ENCODE measurements at regions not wholly inside any gene's neighbourhood (a gene's known extent, or its start where the extent isn't known, plus 50 kb on each side); places are given as distances from the start of the nearest gene placed in this dataset.

DNA sequence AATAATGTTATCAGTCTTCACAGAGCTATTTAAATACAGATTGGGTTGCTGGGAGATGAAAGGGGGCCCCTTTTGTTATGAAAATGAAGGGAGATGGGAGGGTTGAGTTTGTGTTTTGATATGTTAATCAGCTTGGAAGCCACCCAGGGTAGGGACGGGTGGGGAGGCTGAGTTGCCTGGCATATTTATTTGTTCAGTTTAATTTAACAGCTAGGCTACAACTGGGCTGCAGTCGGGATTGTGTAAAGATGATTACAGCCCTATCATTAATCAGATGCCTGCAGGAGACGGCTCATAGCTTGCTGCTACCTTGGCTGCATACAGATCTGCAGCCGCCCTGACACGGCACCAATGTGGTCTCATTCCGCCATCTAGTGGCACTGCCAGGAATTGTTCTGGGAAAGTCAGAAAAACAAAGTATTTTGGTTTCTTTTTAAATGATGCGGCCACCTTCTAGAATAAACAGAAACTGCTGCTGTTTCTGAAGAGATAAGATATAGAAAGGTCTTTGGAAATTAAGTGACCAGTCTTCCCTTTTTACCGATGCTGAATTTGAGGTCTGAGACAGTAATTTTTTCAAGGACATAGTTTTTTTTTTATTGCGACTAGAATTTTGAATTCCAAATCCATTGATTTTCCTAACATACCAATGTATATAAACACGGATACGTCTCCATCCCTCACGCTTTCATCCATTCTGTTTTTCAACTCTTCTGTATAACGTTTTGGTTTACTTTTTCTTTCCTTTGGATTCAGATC is 458.0 kb upstream of the ASIC2 start:
- in situ Hi-C loops (cut with MboI; ENCODE audit: low sequenced_read_pairs), result no loop called here

DNA sequence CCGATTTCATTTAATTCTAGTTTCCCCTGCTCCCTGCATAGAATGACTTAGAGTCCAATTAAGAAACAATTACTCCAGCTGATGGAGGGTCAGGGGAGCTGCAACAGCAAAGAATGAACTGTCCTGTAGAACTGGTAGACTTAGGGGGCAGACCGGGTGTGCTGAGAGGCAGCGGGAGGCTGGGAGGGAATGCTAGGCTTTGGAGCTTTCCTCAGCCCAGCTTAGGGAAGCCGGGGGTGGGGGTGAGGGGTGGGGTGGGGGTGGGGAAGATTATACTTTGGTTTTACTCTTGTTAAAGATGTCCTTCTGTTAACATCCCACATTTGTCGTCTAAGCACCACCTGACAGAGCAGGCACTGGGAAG is 458.6 kb upstream of the ASIC2 start:
- in situ Hi-C loops (cut with MboI; ENCODE audit: low sequenced_read_pairs), result no loop called here

DNA sequence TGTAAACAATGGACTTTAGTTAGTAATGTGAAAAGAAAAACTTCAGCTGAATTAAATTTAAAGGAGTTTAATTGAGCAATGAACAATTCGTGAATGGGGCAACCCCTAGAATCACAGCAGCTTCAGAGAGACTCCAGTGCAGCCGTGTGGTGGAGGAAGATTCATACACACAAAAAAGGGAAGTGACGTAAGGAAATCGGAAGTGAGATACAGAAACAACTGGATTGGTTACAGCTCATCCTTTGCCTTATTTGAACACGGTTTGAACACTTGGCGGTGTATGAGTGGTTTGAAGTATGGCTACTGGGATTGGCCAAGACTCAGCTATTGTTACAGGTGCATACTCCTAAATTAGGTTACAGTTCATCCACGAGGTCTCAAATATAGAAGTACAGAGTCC is 460.4 kb upstream of the ASIC2 start:
- in situ Hi-C loops (cut with MboI; ENCODE audit: low sequenced_read_pairs), result no loop called here

DNA sequence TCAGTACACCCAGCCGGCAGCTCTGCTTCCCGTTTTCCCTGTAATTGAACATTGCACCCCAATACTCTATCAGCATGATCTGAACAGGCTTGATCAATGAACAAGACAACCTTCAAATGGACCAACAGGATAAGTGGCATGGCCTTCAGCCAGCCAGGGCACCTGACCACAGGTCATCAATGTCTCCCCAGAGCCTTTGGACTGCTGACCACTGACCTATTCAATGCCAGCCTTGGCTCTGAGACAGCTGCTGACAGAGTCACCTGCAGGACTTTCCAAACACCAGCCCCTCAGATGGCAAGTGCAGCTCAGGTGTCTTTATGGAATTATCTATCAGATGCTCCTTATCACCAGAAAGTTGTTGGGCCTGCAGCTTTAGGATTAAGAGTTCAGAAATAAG is 462.9 kb upstream of the ASIC2 start:
- in situ Hi-C loops (cut with MboI; ENCODE audit: low sequenced_read_pairs), result no loop called here

DNA sequence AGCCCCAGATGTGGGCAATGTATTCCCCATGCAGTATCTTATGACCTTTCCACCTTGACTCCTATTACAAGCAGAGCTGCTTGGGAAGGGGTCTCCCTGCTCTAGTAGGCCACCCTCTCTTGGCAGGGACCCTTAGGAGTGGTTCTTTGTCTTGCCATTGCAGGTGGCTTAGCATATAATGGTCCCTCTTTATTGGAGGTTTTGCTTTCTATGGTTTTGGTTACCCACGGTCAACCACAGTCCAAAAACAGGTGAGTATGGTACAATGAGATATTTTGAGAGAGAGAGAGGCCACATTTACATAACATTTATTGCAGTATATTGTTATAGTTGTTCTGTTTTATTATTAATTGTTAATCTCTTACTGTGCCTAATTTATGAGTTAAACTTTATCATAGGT is 472.8 kb upstream of the ASIC2 start:
- in situ Hi-C loops (cut with MboI; ENCODE audit: low sequenced_read_pairs), result no loop called here

DNA sequence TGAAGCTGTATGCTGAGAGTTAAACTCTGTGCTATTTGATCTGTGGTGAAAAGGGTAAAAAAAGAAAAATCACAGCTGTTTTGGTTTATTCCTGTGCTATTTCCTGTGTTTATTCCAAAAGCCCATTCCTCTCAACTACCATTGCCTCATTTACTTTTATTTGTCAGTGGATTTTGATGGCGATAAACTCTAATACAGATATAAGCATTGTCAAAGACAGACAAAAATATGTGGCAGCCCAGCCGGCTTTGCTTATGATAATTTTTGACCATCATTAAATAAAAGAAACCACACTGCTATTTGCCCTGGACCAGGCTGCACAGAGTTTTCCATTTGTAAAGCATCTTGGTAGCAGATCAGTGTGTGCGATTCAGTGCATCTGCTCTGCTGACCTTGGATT is 473.6 kb upstream of the ASIC2 start:
- in situ Hi-C loops (cut with MboI; ENCODE audit: low sequenced_read_pairs), result no loop called here

DNA sequence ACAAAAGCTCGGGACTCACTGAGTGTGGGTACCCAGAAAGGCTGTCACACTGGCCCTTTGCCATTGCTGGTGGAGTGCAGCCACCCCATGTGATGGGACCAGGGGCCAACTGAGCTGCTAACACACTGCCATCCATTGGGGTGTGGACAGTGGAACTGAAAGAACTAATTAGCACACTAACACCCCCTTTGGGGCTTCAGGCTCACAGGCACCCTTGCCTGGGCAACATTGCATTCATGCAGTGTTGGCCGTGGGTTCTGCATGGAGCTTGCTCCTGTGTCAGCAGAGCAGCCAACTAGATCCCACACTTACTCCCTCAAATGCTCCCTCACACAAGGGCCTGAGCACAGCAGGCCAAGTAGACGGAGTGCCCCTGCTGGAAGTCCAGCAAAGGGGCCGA is 476.0 kb upstream of the ASIC2 start:
- in situ Hi-C loops (cut with MboI; ENCODE audit: low sequenced_read_pairs), result no loop called here

DNA sequence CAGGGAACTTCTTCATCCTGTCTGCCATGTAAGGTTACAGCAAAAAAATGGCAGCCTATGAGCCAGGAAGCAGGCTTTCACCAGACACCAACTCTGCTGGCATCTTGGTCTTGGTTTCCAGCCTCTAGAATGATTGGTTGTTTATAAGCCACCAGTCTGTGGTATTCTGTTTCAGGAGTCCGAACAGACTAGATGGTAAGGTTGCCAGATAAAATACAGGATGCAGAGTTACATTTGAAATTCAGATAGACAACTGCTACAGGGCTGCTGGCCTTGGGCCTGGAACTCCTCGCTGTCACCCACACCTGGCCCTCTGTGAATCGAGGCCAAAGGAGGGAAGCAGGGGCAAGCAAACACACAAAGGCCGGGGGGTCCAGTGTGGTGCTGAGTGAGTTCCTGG is 478.8 kb upstream of the CCL2 start:
- in situ Hi-C loops (cut with MboI; ENCODE audit: low sequenced_read_pairs), result loop anchor here (10.0 kb wide), 1 partner anchor 378 kb away; no protein-coding TSS in a partner anchor

DNA sequence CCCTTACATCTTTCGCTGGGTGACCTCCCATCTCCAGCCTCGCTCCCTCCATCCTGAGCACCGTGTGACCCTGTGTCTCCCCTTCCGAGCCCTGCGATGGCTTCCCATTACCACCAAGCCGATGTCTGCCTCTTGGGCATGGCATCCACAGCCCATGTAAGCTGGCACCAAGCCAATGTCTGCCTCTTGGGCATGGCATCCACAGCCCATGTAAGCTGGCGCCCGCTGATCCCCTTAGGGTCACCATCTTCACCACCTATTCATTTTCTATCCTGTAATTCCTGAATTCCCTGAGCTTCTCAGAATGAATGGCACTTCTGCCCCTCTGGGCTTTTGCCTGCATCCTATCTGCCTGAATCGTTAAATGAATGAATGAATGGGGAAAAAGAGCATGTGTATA is 478.2 kb upstream of the CCL2 start:
- in situ Hi-C loops (cut with MboI; ENCODE audit: low sequenced_read_pairs), result loop anchor here (10.0 kb wide), 1 partner anchor 378 kb away; no protein-coding TSS in a partner anchor

DNA sequence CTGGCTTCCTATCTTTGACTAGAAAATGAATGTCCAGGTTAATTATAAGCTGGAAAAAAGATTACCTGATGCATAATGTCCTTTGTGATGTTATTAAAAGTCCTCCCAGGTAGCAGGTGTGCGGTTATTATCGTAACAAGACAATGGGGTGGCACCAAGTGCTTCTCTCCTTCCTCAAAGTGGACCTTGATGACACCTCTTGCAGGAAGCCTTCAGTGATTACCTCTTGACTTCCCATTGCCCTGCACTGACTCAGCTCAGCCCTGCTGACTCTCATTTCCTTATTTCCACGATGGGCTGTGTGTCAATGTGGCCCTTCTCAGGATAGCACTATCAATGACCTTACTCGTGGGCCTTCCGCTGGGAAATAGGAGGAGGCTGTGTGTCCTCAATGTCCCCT is 477.4 kb upstream of the CCL2 start:
- in situ Hi-C loops (cut with MboI; ENCODE audit: low sequenced_read_pairs), result loop anchor here (10.0 kb wide), 1 partner anchor 377 kb away; no protein-coding TSS in a partner anchor

DNA sequence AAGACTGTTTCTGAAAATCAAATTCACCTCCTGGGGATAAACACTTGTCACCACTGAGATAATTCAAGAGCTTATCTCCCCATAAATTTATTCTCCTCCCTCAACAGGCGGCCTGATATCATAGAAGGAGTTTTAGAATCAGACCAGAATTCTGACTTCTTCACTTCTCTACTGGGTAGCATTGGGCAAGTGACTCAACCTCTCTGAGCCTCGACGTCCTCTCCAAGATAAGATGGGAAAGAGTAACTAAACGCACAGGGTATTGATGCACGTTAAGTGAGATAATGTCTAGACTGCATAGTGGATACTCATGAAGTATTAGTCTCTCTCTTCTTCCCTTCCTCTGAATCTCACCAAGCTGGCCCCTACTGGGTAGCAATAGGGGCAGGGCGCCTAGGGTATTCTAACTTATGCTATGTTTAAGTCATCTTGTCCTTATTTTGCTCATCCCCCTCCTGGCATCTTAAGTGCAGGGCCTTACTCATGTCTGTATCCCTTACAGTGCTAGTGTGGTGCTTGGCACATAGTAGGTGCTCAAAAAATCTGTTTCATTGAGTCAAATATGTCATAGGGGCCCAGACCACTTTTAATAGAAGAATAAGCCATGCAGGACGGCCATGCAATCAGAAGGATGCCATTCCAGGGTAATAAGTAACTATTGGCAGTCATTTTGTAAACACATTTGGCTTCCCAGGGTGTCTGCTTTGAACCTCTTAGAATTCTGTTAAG is 476.4 kb upstream of the CCL2 start:
- in situ Hi-C loops (cut with MboI; ENCODE audit: low sequenced_read_pairs), result loop anchor here (10.0 kb wide), 1 partner anchor 376 kb away; no protein-coding TSS in a partner anchor

DNA sequence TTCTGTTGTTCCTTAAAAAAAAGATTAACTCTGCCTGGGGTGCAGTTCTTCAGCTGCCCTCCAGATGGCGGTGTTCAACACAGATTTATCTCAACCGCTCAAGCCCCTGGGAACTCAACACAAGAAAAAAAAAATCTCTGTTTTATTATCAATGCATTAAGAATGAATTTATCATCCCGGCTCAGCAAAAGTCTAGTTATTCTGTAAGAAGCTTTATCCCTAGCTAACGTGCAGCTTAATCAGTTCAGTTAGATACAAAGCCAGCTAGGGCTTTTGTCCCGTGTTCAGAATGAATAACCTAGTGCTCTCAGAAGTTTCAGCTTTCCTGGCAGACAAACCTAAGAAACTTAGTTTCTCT is 475.9 kb upstream of the CCL2 start:
- in situ Hi-C loops (cut with MboI; ENCODE audit: low sequenced_read_pairs), result loop anchor here (10.0 kb wide), 1 partner anchor 376 kb away; no protein-coding TSS in a partner anchor

DNA sequence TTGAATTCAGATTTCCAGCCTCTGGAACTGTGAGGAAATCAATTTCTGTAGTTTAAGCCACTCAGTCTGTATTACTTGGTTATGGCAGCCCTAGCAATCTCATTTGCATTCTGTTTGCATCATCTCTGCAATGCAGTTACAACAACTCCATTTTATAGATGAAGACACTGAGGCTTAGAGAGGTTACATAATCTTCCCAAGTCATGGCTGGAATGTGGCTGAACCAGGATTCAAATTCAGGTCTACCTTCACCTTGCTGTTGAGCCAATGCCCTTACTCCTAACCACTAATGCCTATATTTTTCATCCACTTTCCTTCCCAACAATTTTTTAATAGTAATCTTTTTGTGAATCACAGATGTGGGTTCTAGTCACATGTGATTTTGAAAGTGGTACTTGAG is 469.8 kb upstream of the CCL2 start:
- in situ Hi-C loops (cut with MboI; ENCODE audit: low sequenced_read_pairs), result no loop called here

DNA sequence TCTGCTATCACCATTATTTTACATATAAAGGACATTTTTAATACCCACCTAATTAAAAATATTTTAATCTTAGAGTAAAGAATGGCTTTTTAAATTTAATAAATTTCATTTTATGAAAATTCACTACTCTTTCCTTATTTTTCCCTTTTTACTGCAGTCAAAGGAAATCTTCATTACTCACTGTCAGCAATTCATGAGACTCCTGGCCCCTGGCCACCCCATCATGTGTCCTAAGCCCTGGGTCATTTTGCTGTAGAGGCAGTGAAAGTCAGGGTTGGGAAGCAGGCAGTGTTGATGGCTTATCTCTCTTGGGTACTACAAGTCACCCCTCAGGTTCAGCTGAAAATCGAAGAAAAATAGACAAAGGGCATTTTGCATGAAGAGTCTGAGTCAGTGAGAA is 468.6 kb upstream of the CCL2 start:
- in situ Hi-C loops (cut with MboI; ENCODE audit: low sequenced_read_pairs), result no loop called here

DNA sequence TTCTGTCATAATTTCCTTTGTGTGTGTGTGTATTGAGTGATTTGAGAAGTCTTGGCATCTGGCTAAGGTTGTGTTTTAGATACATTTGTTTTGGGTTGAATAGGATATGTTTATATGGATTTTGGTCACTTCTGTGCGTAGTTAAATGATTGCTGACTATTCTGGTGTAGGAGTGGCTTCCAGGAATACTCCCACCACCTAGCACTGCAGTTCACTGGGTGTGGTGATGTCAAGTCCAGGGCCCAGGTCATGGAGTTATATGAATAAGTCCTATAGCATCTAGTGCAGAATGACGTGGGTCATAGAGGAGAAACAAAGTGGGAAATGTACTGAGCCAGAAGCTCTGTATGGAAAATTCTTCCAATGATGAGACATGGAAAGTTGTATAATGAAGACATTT is 465.4 kb upstream of the CCL2 start:
- in situ Hi-C loops (cut with MboI; ENCODE audit: low sequenced_read_pairs), result no loop called here

DNA sequence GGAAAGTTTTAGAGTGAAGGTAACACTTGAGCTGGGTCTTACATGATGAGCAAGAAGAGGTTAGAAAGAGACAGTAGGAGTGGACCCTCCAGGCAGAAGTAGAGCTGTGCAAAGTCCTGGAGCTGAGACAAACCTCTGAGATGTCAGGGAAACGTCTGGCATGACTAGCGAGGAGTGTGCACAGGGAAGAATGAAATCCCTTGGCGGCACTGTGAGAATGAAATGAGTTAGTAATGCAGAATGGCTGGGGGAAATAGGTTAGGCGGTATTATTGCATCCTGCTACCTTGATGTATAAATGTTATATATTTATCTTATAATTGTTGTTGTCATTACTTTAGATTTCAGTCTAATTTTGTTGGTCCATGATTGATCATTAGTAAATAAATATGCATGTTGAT is 457.9 kb upstream of the CCL2 start:
- in situ Hi-C loops (cut with MboI; ENCODE audit: low sequenced_read_pairs), result no loop called here

DNA sequence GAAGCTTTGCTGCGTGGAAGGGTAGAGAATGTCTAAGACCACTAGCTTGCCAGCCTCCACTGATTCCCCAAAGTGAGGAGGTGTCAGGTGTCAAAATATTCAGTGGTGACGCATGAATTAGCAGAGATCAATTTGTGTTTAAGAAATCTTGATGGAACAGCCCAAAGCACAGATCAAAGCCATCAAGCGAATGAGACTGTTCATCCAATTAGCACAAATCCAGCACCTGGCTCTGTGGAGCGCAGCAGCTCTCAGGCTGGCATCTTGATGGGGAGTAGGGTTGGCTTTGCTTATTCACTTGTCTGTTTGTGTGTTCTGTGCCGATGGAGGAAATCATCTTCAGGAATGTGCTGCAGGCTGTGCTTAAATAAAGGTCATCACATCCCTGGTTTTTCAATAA is 456.8 kb upstream of the CCL2 start:
- in situ Hi-C loops (cut with MboI; ENCODE audit: low sequenced_read_pairs), result no loop called here

DNA sequence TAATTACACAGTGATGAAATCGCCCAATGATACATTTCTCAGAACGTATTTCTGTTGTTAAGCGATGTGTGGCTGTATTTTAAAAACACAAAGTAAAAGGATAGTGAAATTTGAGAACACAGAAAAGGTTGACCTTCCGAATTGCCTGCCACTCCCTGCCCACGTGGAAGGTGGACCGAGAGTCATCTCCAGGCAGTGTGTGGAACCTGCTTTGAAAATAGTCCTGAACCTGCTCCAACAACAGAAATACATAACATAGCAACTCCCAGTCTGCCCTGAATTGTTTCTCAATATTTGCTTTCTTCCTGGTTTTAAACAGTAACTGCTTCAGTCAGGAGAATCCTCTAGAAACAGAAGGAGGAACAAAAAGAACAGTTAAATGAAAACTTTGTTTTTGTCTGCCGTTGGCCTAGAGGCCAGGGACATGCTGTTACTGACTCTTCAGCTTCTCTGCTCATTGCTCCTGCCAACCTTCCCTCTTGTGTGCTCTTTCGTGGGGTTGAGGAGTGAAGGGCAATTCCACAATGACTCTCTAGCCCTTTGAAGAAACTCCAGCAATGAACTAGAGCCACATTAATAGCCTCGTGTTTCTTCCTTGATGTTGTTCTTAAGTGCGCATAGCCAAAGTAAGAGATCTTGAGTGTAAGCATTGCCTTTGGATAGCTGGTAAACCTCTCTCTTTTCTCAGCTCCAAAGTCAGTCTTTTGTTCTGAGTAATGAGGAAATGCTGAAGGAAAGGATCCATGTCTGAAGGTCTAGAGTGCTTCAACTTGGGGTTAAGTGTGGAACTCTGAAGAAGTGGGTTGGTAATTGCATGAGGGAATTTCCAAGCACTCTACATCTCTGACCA is 452.5 kb upstream of the CCL2 start:
- in situ Hi-C loops (cut with MboI; ENCODE audit: low sequenced_read_pairs), result no loop called here

DNA sequence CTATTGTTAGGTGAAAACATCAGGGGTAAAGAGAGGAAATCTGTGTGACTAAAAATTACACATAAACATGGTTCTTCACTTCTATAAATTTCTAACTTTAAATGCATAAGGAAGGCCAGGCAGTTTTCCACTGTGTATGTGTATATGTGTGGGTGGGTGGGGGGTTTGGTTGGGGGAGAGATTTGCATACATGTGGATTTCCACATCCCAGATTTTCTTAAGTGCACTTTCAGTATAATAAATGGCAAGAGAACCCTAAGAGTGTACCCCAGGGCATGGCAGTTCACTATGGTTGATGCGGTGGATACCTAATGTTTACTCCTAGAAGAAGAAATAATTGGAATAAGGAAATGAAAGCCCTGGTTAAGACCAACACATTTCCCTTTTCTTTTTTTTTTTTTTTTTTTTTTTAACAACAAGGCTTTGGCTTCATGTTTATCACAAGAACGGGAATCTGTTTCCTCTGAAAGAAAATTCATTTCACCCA is 451.8 kb upstream of the CCL2 start:
- in situ Hi-C loops (cut with MboI; ENCODE audit: low sequenced_read_pairs), result no loop called here

DNA sequence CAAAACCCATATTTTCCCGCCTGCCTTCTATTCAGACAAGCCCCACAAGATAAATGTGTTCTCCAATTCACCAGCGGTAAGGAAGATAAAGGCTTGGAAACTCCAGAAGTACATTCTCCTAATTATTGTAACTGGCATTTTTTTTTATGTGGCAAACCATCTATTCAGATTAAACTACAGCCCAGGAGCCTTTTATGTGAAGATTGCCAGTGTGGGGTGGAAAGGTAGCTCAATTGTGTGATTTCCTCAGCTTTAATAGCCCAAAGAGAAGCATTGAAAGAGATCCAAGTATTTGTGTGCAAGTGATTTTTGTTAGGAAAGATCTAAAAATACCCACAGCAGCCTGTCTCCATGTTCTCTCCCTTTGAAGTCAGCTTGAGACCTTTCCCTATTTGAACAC is 451.4 kb upstream of the CCL2 start:
- in situ Hi-C loops (cut with MboI; ENCODE audit: low sequenced_read_pairs), result no loop called here

DNA sequence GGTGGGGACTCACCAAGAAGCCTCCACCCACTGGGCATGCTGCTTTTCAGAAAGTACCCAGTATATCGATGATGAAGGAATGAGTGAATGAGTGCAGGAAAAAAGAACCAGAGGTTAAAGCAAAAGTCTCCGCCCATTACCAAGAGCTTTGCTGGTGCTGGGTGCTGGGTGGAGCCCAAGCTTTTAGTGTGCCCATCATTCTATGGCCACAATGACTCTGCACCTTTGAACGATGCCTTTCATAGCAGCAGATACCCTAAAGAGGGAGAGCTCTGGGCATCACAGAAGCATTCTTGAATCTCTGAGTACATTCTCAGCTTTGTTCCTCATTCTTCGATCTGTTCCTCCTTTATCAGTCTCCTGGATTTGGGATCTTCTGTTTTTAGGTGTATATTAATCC is 450.7 kb upstream of the CCL2 start:
- in situ Hi-C loops (cut with MboI; ENCODE audit: low sequenced_read_pairs), result no loop called here

Measured in HL-60/S4 (cell line).